ENCODE measurements at regions not wholly inside any gene's neighbourhood (a gene's known extent, or its start where the extent isn't known, plus 50 kb on each side); places are given as distances from the start of the nearest gene placed in this dataset.

DNA sequence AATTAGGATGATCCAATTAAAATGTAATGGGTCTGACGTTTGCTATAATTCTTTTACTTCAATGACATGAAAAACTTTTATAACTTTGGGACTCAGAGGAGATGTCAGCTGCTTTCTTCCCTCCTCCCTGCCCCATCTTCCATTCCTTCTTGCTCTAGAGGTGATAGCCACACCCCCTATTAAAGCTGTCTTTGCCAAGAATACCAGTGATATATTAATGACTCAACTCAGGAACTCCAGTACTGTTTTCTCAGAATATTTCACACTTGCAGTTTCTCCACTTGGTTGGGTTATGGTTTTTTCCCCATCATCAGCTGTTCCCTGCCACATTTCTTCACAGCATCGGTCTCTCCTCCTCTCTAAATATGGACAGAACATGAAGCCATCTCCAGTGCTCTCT, 184.0 kb downstream of the KCNE4 start:
- POLR2A ChIA-PET: no interaction called here

DNA sequence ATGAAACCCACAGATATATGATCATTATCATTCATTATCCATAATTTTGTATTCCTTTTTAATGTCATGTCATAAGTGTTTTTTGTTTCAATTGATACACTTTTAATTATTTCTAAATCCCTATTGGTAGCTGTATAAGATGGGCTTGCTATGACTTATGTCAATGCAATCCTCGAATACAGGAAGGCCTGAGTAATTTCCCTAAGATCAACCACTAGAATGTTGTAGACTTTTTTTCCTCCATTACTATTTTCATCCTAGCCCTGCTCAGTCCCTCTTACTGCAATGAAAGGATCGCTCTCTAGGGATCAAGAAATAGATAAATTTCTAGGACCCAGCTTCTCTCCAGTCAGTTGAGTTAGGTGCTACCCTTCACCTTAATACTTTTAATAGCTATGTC, 186.3 kb downstream of the KCNE4 start:
- ChIA-PET CTCF (no interaction called here), POLR2A (no interaction called here)
- no peak for DNase-seq (ENCODE audit: extremely low spot score)
- TF ChIP-seq LEF1 (IDR thresholded peaks at IDR 0.05; ENCODE audit: borderline replicate concordance) (no peak), FOXK2 (IDR thresholded peaks at IDR 0.05) (no peak), TARDBP (IDR thresholded peaks at IDR 0.05) (no peak), SUZ12 (IDR thresholded peaks at IDR 0.05) (no peak), CTBP1 (IDR thresholded peaks at IDR 0.05; ENCODE audit: borderline replicate concordance) (no peak), SP1 (IDR thresholded peaks at IDR 0.05) (no peak), HDGF (IDR thresholded peaks at IDR 0.05; ENCODE audit: borderline replicate concordance) (no peak), ELF4 (IDR thresholded peaks at IDR 0.05) (no peak), FOXA1 (IDR thresholded peaks at IDR 0.05) (no peak)
- TF ChIP-seq, protein P1, sequence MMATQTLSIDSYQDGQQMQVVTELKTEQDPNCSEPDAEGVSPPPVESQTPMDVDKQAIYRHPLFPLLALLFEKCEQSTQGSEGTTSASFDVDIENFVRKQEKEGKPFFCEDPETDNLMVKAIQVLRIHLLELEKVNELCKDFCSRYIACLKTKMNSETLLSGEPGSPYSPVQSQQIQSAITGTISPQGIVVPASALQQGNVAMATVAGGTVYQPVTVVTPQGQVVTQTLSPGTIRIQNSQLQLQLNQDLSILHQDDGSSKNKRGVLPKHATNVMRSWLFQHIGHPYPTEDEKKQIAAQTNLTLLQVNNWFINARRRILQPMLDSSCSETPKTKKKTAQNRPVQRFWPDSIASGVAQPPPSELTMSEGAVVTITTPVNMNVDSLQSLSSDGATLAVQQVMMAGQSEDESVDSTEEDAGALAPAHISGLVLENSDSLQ (IDR thresholded peaks at IDR 0.05): no peak

More for the DNA sequence above, 184.0 kb downstream of the KCNE4 start:
- TF ChIP-seq SUZ12 (IDR thresholded peaks at IDR 0.05) (no peak), ZNF384 (IDR thresholded peaks at IDR 0.05) (no peak), TARDBP (IDR thresholded peaks at IDR 0.05) (no peak), NFRKB (IDR thresholded peaks at IDR 0.05) (no peak)
- DNase-seq (ENCODE audit: extremely low spot score): no peak
- CTCF ChIA-PET: no interaction called here

DNA sequence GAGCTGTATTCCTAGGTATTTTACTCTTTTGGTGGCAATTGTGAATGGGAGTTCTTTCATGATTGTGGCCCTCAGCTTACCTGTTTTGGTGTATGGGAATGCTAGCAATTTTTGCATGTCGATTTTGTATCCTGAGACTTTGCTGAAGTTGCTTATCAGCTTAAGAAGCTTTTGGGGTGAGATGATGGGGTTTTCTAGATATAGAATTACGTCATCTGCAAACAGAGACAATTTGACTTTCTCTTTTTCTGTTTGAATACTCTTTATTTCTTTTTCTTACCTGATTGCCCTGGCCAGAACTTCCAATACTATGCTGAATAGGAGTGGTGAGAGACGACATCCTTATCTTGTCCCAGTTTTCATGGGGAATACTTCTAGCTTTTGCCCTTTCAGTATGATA, 191.2 kb downstream of the KCNE4 start:
- ChIA-PET CTCF (interaction anchor here (0.6 kb wide), 1 partner anchor 267 kb away, joined by 3 read pairs; no protein-coding TSS in a partner anchor), POLR2A (no interaction called here)
- no peak for TF ChIP-seq L3MBTL2 (conservative IDR thresholded peaks at IDR 0.05)
- DNase-seq (ENCODE audit: extremely low spot score): no peak

DNA sequence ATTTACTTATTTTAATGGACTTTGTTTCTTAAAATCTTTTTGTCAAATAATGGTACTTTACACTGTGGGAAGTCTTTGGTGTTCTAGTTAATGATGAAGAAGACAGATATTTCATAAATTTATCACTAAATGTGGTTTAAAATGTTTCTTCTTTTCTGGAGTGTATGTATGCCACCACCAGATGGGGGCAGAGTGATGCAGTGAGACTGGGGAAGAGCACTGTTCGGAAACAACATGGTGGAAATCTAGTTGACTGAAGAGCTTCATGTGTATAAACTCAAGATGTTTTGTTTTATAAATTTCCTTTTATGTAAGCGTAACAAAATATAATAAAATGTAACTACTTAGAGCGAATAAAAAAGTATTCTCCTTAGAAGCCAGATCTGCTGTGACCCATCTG, 195.1 kb downstream of the KCNE4 start:
- ChIA-PET CTCF (interaction anchor here (0.6 to 0.7 kb wide), 2 partner anchors 15 to 23 kb away, joined by 3 read pairs; no protein-coding TSS in a partner anchor), POLR2A (no interaction called here)
- no peak for TF ChIP-seq HDGF (IDR thresholded peaks at IDR 0.05; ENCODE audit: borderline replicate concordance)
- TF ChIP-seq L3MBTL2 (conservative IDR thresholded peaks at IDR 0.05): no peak
- no peak for TF ChIP-seq FOXM1 (IDR thresholded peaks at IDR 0.05; ENCODE audit: borderline replicate concordance)
- TF ChIP-seq CTBP1 (IDR thresholded peaks at IDR 0.05; ENCODE audit: borderline replicate concordance): no peak
- TF ChIP-seq TARDBP (IDR thresholded peaks at IDR 0.05): no peak
- TF ChIP-seq BHLHE40 (IDR thresholded peaks at IDR 0.05; ENCODE audit: borderline replicate concordance): no peak
- no peak for TF ChIP-seq NFRKB (IDR thresholded peaks at IDR 0.05)
- DNase-seq (ENCODE audit: extremely low spot score): no peak

DNA sequence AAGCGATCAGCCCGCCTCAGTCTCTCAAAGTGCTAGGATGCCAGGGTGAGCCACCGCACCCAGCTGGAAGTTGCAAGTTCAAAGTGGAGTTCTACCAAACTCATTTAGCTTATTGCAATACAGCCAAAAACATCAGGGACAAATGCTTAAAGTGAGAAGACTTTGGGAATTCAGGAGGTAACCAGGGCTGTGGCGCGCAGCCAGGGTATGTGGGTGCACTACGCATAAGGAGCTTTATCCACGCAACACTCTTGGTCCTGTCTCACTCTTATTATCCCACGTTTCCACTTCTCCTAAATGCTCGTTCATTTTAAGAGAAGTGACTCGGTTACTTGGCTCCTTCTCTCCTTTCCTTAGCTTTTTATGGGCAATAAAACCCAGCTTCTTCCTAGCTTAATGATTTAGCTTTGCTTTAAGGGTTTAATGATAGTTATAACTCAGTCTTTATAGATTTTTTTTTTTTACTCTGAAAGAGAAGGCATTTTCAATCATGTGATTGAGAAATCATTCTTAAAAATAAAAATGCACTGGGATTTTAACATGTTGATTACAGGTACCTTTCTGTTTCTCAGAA, 199.8 kb downstream of the KCNE4 start:
- POLR2A ChIA-PET: no interaction called here
- CTCF ChIA-PET: no interaction called here
- DNase-seq (ENCODE audit: extremely low spot score): no peak
- TF ChIP-seq BHLHE40 (IDR thresholded peaks at IDR 0.05; ENCODE audit: borderline replicate concordance): no peak
- no peak for TF ChIP-seq TARDBP (IDR thresholded peaks at IDR 0.05)
- TF ChIP-seq ELF4 (IDR thresholded peaks at IDR 0.05): no peak
- TF ChIP-seq FOXA1 (IDR thresholded peaks at IDR 0.05): no peak
- no peak for TF ChIP-seq LEF1 (IDR thresholded peaks at IDR 0.05; ENCODE audit: borderline replicate concordance)
- TF ChIP-seq SP1 (IDR thresholded peaks at IDR 0.05): no peak
- no peak for TF ChIP-seq HDGF (IDR thresholded peaks at IDR 0.05; ENCODE audit: borderline replicate concordance)
- TF ChIP-seq, protein P1 (IDR thresholded peaks at IDR 0.05): no peak
- TF ChIP-seq L3MBTL2 (conservative IDR thresholded peaks at IDR 0.05): no peak
- TF ChIP-seq FOXM1 (IDR thresholded peaks at IDR 0.05; ENCODE audit: borderline replicate concordance): no peak
- TF ChIP-seq FOXK2 (IDR thresholded peaks at IDR 0.05): no peak
- no peak for TF ChIP-seq CTBP1 (IDR thresholded peaks at IDR 0.05; ENCODE audit: borderline replicate concordance)

DNA sequence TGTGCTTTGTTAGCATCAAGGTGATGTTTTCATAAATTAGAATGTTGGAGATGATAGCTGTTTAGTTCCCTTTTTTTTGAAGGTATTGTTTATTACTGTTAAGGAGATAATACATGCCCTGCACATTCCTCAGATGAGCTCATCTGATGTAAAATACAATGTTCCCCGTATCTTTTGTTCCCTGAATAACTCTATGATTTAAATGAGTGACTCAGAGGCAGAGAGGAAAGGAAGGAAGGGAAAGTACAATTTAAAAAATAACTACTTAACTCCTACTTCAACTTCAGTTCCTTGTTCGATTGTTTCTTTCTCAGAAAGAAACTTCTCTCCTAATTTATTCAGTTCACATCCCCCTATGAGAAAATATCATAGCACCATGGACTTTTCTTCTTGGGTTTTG, 208.7 kb downstream of the KCNE4 start:
- TF ChIP-seq FOXA1 (IDR thresholded peaks at IDR 0.05) (no peak), ELF4 (IDR thresholded peaks at IDR 0.05) (no peak), HDGF (IDR thresholded peaks at IDR 0.05; ENCODE audit: borderline replicate concordance) (no peak), TARDBP (IDR thresholded peaks at IDR 0.05) (no peak), FOXM1 (IDR thresholded peaks at IDR 0.05; ENCODE audit: borderline replicate concordance) (no peak), L3MBTL2 (conservative IDR thresholded peaks at IDR 0.05) (no peak), CTBP1 (IDR thresholded peaks at IDR 0.05; ENCODE audit: borderline replicate concordance) (no peak), BHLHE40 (IDR thresholded peaks at IDR 0.05; ENCODE audit: borderline replicate concordance) (no peak), SUZ12 (IDR thresholded peaks at IDR 0.05) (no peak), ARNT (IDR thresholded peaks at IDR 0.05) (no peak), ZNF384 (IDR thresholded peaks at IDR 0.05) (no peak), NFRKB (IDR thresholded peaks at IDR 0.05) (no peak), SP1 (IDR thresholded peaks at IDR 0.05) (no peak), LEF1 (IDR thresholded peaks at IDR 0.05; ENCODE audit: borderline replicate concordance) (no peak), FOXK2 (IDR thresholded peaks at IDR 0.05) (no peak)
- TF ChIP-seq, protein P1 (IDR thresholded peaks at IDR 0.05): no peak
- no peak for DNase-seq (ENCODE audit: extremely low spot score)
- ChIA-PET POLR2A (no interaction called here), CTCF (no interaction called here)

DNA sequence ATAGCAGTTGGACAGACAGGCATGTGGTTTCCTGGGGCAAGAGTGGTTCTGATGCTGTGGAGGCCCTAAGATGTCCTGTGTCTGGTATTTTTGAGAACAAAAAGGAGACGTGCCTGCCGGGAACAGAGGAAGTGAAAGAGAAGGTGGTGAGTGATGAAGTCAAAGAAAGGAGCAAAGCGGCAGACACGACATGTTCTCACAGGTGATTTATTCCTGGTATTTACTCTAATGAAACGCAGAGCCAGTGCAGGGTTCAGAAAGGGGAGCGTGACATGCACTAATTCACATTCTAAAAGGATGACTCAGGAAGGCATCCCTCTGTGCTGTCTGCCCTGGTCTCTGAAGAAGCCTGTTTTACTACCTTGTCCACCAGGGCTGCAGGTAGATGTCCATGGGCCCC, 211.0 kb downstream of the KCNE4 start:
- POLR2A ChIA-PET: no interaction called here
- no peak for TF ChIP-seq SP1 (IDR thresholded peaks at IDR 0.05)
- no peak for TF ChIP-seq FOXK2 (IDR thresholded peaks at IDR 0.05)
- TF ChIP-seq ARNT (IDR thresholded peaks at IDR 0.05): no peak
- TF ChIP-seq ZNF384 (IDR thresholded peaks at IDR 0.05): no peak
- TF ChIP-seq LEF1 (IDR thresholded peaks at IDR 0.05; ENCODE audit: borderline replicate concordance): no peak
- no peak for TF ChIP-seq TARDBP (IDR thresholded peaks at IDR 0.05)
- TF ChIP-seq BHLHE40 (IDR thresholded peaks at IDR 0.05; ENCODE audit: borderline replicate concordance): no peak
- TF ChIP-seq ELF4 (IDR thresholded peaks at IDR 0.05): no peak
- no peak for TF ChIP-seq CTBP1 (IDR thresholded peaks at IDR 0.05; ENCODE audit: borderline replicate concordance)
- CTCF ChIA-PET: no interaction called here
- no peak for DNase-seq (ENCODE audit: extremely low spot score)

All from HEK293T (cell line).